Transverse colon (tissue), 4 donors: ENCODE measurements at regions not wholly inside any gene's neighbourhood (a gene's known extent, or its start where the extent isn't known, plus 50 kb on each side); places are given as distances from the start of the nearest gene placed in this dataset.

ENCODE experiments used
- DNase-seq: peaks from one replicate; pipeline ENCODE4 v3.0.0-alpha.2; 2019
- H3K27ac ChIP-seq, 4 donors: fragments of 200-600 bp; sonication (generic); 2 replicates each; pipeline ENCODE4 v1.5.1; 2016 to 2018; ENCODE audit warnings: inconsistent platforms in 4 of 4
- H3K27me3 ChIP-seq: fragments of 200-600 bp; sonication (generic); 2 replicates; pipeline ENCODE4 v1.5.1; 2017; ENCODE audit warnings: inconsistent platforms
- H3K36me3 ChIP-seq, 4 donors: fragments of 200-600 bp; sonication (generic); 2 replicates each; pipeline ENCODE4 v1.5.1; 2017 to 2019; ENCODE audit warnings: inconsistent platforms in 4 of 4
- H3K4me1 ChIP-seq, 4 donors: fragments of 200-600 bp; sonication (generic); 2 replicates each; pipeline ENCODE4 v1.5.1; 2017 to 2020; ENCODE audit warnings: inconsistent platforms in 4 of 4
- H3K4me3 ChIP-seq, 4 donors: fragments of 200-600 bp; sonication (generic); 1 replicate in 1 of 4; 2 replicates in 3 of 4; pipeline versions ENCODE4 v1.5.1 to v1.6.1; 2017 to 2019; ENCODE audit warnings: inconsistent platforms in 4 of 4
- H3K9me3 ChIP-seq, 2 donors: fragments of 200-600 bp; sonication (generic); 2 replicates each; pipeline ENCODE4 v1.5.1; 2017 to 2019; ENCODE audit warnings: inconsistent platforms in 2 of 2
- CTCF ChIP-seq, 5 experiments: fragments of 200-600 bp in 3 of 5; fragments of 450-650 bp in 2 of 5; sonication (generic) in 3 of 5; IDR thresholded peaks; 1 replicate in 2 of 5; 2 replicates in 3 of 5; pipeline ENCODE4 v1.5.1; 2016 to 2017; ENCODE audit warnings: antibody characterized with exemption in 5 of 5, inconsistent platforms in 3 of 5, mild to moderate bottlenecking in 2 of 5, moderate library complexity in 1 of 5
- EP300 ChIP-seq: sonication (generic); formaldehyde crosslinking; IDR thresholded peaks from one replicate; pipeline ENCODE4 v1.6.1; 2017; ENCODE audit warnings: antibody characterized with exemption, low read depth
- POLR2A ChIP-seq: fragments of 450-650 bp; IDR thresholded peaks from one replicate; pipeline ENCODE4 v1.6.1; 2016; ENCODE audit warnings: antibody characterized with exemption, mild to moderate bottlenecking, moderate library complexity
- POLR2AphosphoS5 ChIP-seq, 3 donors: sonication (generic); formaldehyde crosslinking; IDR thresholded peaks; one replicate each; pipeline ENCODE4 v1.6.1; 2016; ENCODE audit warnings: antibody characterized with exemption in 3 of 3
- WGBS, 2 donors: methylation state at CpG; one replicate each; pipeline ENCODE4 v1.1.5; 2018; ENCODE audit warnings: low coverage in 1 of 2; 5-methylcytosine and 5-hydroxymethylcytosine counted together
- in situ Hi-C, 4 donors: fragments of 200-750 bp; cut with MboI; loops; one replicate each; pipeline versions ENCODE4 v1.15.0 to v1.15.1; 2017; ENCODE audit warnings: low sequenced_read_pairs in 3 of 4, low pct_ligation_motif_present in 1 of 4, low pct_unique_long_range_greater_than_20kb in 1 of 4
- intact Hi-C: fragments of 100-400 bp; cut with DNase I; formaldehyde crosslinking; loops from one replicate; pipeline ENCODE4 v1.15.1; 2023; ENCODE audit warnings: low total_unique reads

GRCh38 chr2:228793116-228793515, 478.0 kb downstream of the PID1 start:
- WGBS, 2 donors = 51 to 80% methylated on average over 2 of the region's 2 CpGs
- no peak for DNase-seq
- intact Hi-C loops = no loop called here
- Histone ChIP-seq H3K27ac (no peak overlapping the region), H3K4me1 (no peaks in the 10 kb centered on the region), H3K27me3 (no peaks in the 10 kb centered on the region), H3K9me3 (no peaks in the 10 kb centered on the region), H3K4me3 (no peak overlapping the region), H3K36me3 (no peaks in the 10 kb centered on the region)
- in situ Hi-C loops = no loop called here
- TF ChIP-seq POLR2A = no peak

DNA sequence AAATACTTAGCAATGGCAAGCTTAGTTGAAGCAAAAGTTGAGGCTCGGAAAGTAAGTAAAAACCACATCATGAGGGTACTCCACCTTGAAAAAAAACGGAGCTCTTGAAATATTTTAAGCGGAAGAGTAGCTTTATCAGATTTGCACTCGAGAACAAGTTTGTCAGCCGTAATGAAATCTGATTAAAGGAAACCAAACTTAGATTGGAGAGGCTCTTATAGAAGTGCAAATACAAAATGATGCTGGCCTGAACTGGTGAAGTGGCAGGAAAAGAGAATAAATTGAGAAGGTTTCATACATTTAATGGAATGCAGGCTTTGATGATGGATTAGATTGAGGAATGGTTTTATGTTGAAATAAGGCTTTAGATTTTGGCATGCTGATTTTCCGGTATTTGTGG, 484.2 kb downstream of the PID1 start:
- no peaks in the 10 kb centered on the region for H3K27me3 ChIP-seq
- in situ Hi-C loops (no loop called here), intact Hi-C loops (no loop called here)
- no peak for DNase-seq
- H3K36me3 ChIP-seq = no peaks in the 10 kb centered on the region
- H3K9me3 ChIP-seq = no peaks in the 10 kb centered on the region
- H3K27ac ChIP-seq = no peak overlapping the region
- no peak overlapping the region for H3K4me3 ChIP-seq
- 79 to 85% methylated on average over 6 of the region's 6 CpGs for WGBS, 2 donors
- no peaks in the 10 kb centered on the region for H3K4me1 ChIP-seq
- no peak for TF ChIP-seq POLR2A
- TF ChIP-seq CTCF (IDR thresholded peaks at IDR 0.05) = no peak
- TF ChIP-seq EP300 = no peak
- no peak for TF ChIP-seq POLR2AphosphoS5 (IDR thresholded peaks at IDR 0.05)

DNA sequence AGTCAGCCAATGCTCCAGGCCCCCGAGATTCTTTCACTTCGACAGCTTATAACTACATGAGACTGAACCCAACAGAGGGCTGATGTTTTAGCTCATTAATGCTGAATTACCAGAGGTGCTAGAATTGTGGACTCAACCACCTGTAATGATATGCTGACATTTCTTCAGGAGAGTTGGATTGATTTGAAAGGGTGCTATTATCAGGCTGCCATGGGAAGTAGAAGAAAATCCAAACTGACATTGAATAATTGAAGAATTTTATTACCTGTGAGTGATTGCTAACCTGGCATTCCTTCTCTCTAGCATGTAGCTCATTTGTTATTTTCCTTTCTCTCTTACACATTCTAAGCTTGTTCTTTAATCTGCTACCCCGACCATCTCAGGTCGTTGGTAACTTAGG, 488.8 kb downstream of the PID1 start:
- 54 to 80% methylated on average over 2 to 4 of the region's 4 CpGs for WGBS, 2 donors
- TF ChIP-seq POLR2A (no peak), POLR2AphosphoS5 (IDR thresholded peaks at IDR 0.05) (no peak), EP300 (no peak), CTCF (IDR thresholded peaks at IDR 0.05) (no peak)

DNA sequence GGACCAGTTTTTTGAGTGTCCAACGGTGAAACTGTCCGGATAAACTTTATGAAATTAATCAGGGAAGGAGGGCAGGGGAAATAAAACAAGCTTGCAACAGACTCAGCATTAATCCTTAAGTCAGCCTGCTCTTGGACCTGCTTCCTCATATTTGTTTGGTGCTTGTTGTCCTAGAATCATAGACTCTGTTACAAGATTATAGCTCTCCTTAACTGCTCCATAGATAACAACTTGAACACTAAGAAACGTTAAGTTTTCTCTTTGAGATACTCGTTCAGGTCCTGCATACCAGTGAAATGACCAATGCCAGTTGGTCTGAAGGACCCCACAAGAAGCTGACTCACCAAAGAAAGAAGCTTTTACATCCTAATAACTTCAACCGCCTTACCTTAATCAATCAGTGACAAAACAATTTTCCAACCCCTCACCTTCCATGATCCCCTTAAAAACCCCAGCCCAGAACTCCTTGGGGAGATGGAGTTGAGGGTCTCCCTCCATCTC, 493.2 kb downstream of the PID1 start:
- intact Hi-C loops = no loop called here
- H3K4me3 ChIP-seq = no peak overlapping the region
- H3K27me3 ChIP-seq = no peaks in the 10 kb centered on the region
- H3K27ac ChIP-seq = no peak overlapping the region
- H3K9me3 ChIP-seq = no peaks in the 10 kb centered on the region
- DNase-seq = no peak
- TF ChIP-seq CTCF (IDR thresholded peaks at IDR 0.05) (no peak), EP300 (no peak), POLR2A (no peak), POLR2AphosphoS5 (IDR thresholded peaks at IDR 0.05) (no peak)
- WGBS, 2 donors = 52 to 54% methylated on average over 5 of the region's 5 CpGs
- H3K36me3 ChIP-seq = no peaks in the 10 kb centered on the region
- H3K4me1 ChIP-seq = no peaks in the 10 kb centered on the region
- in situ Hi-C loops = no loop called here

More for the DNA sequence above, 488.8 kb downstream of the PID1 start:
- intact Hi-C loops (no loop called here), in situ Hi-C loops (no loop called here)
- H3K9me3 ChIP-seq = no peaks in the 10 kb centered on the region
- no peaks in the 10 kb centered on the region for H3K27me3 ChIP-seq
- H3K36me3 ChIP-seq = no peaks in the 10 kb centered on the region
- H3K4me3 ChIP-seq = no peak overlapping the region
- H3K27ac ChIP-seq = no peak overlapping the region
- H3K4me1 ChIP-seq = no peaks in the 10 kb centered on the region
- no peak for DNase-seq

DNA sequence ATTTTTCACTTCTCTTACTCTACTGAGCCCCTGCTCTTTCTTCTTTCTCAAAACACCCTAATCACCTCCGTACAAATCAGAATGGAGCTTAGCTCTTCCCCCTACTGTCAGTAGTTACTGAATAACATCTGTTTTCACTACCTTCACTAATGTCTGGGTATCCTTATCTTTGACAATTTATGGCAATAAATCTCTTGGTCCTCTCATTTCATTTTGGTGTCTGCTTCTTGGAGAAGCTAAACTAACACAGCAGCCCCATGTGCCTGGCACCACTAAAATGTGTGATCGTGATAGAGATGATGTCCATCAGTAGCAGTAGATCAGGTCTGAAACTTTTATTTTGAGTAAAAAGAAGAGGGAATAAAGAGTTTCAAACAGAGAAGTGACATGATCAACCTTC, 496.5 kb downstream of the PID1 start:
- in situ Hi-C loops (no loop called here), intact Hi-C loops (no loop called here)
- no peaks in the 10 kb centered on the region for H3K9me3 ChIP-seq
- H3K4me1 ChIP-seq = no peaks in the 10 kb centered on the region
- no peaks in the 10 kb centered on the region for H3K27me3 ChIP-seq
- no peak for TF ChIP-seq CTCF (IDR thresholded peaks at IDR 0.05)
- TF ChIP-seq POLR2AphosphoS5 (IDR thresholded peaks at IDR 0.05) = no peak
- no peak for TF ChIP-seq POLR2A
- TF ChIP-seq EP300 = no peak
- 69 to 77% methylated on average over 2 of the region's 2 CpGs for WGBS, 2 donors
- no peak overlapping the region for H3K4me3 ChIP-seq
- no peaks in the 10 kb centered on the region for H3K36me3 ChIP-seq
- H3K27ac ChIP-seq = no peak overlapping the region
- no peak for DNase-seq
